Panc1 (cell line): ENCODE measurements at regions not wholly inside any gene's neighbourhood (a gene's known extent, or its start where the extent isn't known, plus 50 kb on each side); places are given as distances from the start of the nearest gene placed in this dataset.

ENCODE experiments used
- ATAC-seq: fragments of 200-7000 bp; cut with Tn5 transposase; 2 replicates; pipeline ENCODE4 v1.9.1; 2020; ENCODE audit warnings: mild to moderate bottlenecking, moderate library complexity
- BruUV-seq: library from RNA; stranded (reverse); fragments of 400-500 nt; replicated peaks from 2 replicates; lab custom pipeline; 2021; lab: Mats Ljungman, UMichigan
- CTCF ChIA-PET: fragments of 300-600 bp; sonication (Branson Sonifier 250); formaldehyde crosslinking; loops from one replicate; lab custom pipeline; 2022; ENCODE audit warnings: antibody characterized with exemption; lab: Charles Lee
- POLR2A ChIA-PET: fragments of 300-600 bp; sonication (Branson Sonifier 250); formaldehyde crosslinking; loops from one replicate; lab custom pipeline; 2022; ENCODE audit warnings: antibody characterized with exemption; lab: Charles Lee
- DNase-seq: peaks from one replicate; pipeline ENCODE4 v3.0.0-alpha.2; 2010; ENCODE audit warnings: low read depth, low spot score
- H3K27ac ChIP-seq: 2 replicates; pipeline ENCODE4 v1.5.1; 2011; ENCODE audit warnings: mild to moderate bottlenecking, low read length, inconsistent platforms
- H3K27me3 ChIP-seq: fragments of 200-500 bp; sonication (Bioruptor generic); 2 replicates; pipeline ENCODE4 v1.6.0; 2014; ENCODE audit warnings: low read length, inconsistent platforms; ENCODE audit not compliant: control insufficient read depth, insufficient read depth
- H3K36me3 ChIP-seq: fragments of 200-500 bp; sonication (Bioruptor generic); 2 replicates; pipeline ENCODE4 v1.5.1; 2014; ENCODE audit warnings: inconsistent platforms, mild to moderate bottlenecking, low read length, moderate library complexity; ENCODE audit not compliant: control insufficient read depth, insufficient read depth
- H3K4me1 ChIP-seq: 2 replicates; pipeline ENCODE4 v1.5.1; 2011; ENCODE audit warnings: inconsistent platforms, mild to moderate bottlenecking, low read length, moderate library complexity; ENCODE audit not compliant: control insufficient read depth, insufficient read depth
- H3K4me3 ChIP-seq, 2 experiments: 2 replicates each; pipeline ENCODE4 v1.5.1; 2011 to 2012; ENCODE audit warnings: low read depth in 2 of 2, low read length in 2 of 2, mild to moderate bottlenecking in 2 of 2, inconsistent platforms in 1 of 2, moderate library complexity in 1 of 2
- H3K9me3 ChIP-seq: fragments of 200-500 bp; sonication (Bioruptor generic); 2 replicates; pipeline ENCODE4 v1.5.1; 2014; ENCODE audit warnings: low read depth, mild to moderate bottlenecking, inconsistent platforms, low read length, moderate library complexity; ENCODE audit not compliant: control insufficient read depth, insufficient read depth
- CTCF ChIP-seq: fragments of 450-650 bp; IDR thresholded peaks from 2 replicates; pipeline ENCODE4 v1.5.1; 2017; ENCODE audit warnings: mild to moderate bottlenecking
- POLR2AphosphoS5 ChIP-seq: IDR thresholded peaks from 2 replicates; pipeline ENCODE4 v1.6.1; 2012; ENCODE audit warnings: mild to moderate bottlenecking, low read depth, low read length, moderate library complexity
- REST ChIP-seq, 2 experiments: IDR thresholded peaks; 2 replicates each; pipeline ENCODE4 v1.6.1; 2011 to 2012; ENCODE audit warnings: low read depth in 2 of 2, control low read depth in 1 of 2, low read length in 1 of 2, mild to moderate bottlenecking in 1 of 2, moderate library complexity in 1 of 2; ENCODE audit not compliant: insufficient read depth in 1 of 2
- SIN3A ChIP-seq: IDR thresholded peaks from 2 replicates; pipeline ENCODE4 v1.6.1; 2012; ENCODE audit warnings: low read depth, mild to moderate bottlenecking, low read length, moderate library complexity, borderline replicate concordance; ENCODE audit not compliant: insufficient read depth
- TCF7L2 ChIP-seq: IDR thresholded peaks from 2 replicates; pipeline ENCODE4 v1.6.1; 2011; ENCODE audit warnings: mild to moderate bottlenecking, low read depth, low read length, inconsistent platforms
- in situ Hi-C: cut with HindIII; loops from 2 replicates; pipeline ENCODE4 v1.10.0; 2016; ENCODE audit warnings: low sequenced_read_pairs, low pct_unique_long_range_greater_than_20kb
- intact Hi-C: fragments of 100-400 bp; cut with micrococcal nuclease; formaldehyde crosslinking; loops from one replicate; pipeline ENCODE4 v1.10.0; 2022; ENCODE audit not compliant: unreplicated experiment

GRCh38 chr9:17926246-17926645 is 347.4 kb downstream of the SH3GL2 start:
- no TSS peak for BruUV-seq
- Histone ChIP-seq H3K9me3 (no peaks in the 10 kb centered on the region), H3K4me1 (no peaks in the 10 kb centered on the region), H3K36me3 (no peaks in the 10 kb centered on the region), H3K4me3 (no peak overlapping the region), H3K27me3 (no peaks in the 10 kb centered on the region), H3K27ac (no peak overlapping the region)
- ChIA-PET POLR2A (no interaction called here), CTCF (no interaction called here)
- DNase-seq, result no peak
- TF ChIP-seq SIN3A (no peak), CTCF (no peak), REST (IDR thresholded peaks at IDR 0.05; ENCODE audit: insufficient read depth in 1 of 2, low read depth in 2 of 2, low read length in 1 of 2) (no peak), TCF7L2 (no peak), POLR2AphosphoS5 (no peak)
- in situ Hi-C loops (no loop called here), intact Hi-C loops (no loop called here)
- no peak for ATAC-seq

GRCh38 chr9:17927616-17928015 is 348.8 kb downstream of the SH3GL2 start:
- no peaks in the 10 kb centered on the region for H3K9me3 ChIP-seq
- CTCF ChIA-PET, result no interaction called here
- H3K27me3 ChIP-seq, result no peaks in the 10 kb centered on the region
- in situ Hi-C loops (no loop called here), intact Hi-C loops (no loop called here)
- no peaks in the 10 kb centered on the region for H3K4me1 ChIP-seq
- BruUV-seq, result no TSS peak
- no peak overlapping the region for H3K4me3 ChIP-seq
- DNase-seq (no peak), ATAC-seq (no peak)
- TF ChIP-seq SIN3A (no peak), REST (IDR thresholded peaks at IDR 0.05; ENCODE audit: insufficient read depth in 1 of 2, low read depth in 2 of 2, low read length in 1 of 2) (no peak), POLR2AphosphoS5 (no peak), TCF7L2 (no peak), CTCF (no peak)
- POLR2A ChIA-PET, result no interaction called here
- no peak overlapping the region for H3K27ac ChIP-seq
- no peaks in the 10 kb centered on the region for H3K36me3 ChIP-seq
